H1 (cell line): ENCODE measurements at regions not wholly inside any gene's neighbourhood (a gene's known extent, or its start where the extent isn't known, plus 50 kb on each side); places are given as distances from the start of the nearest gene placed in this dataset.

Source experiments
- BACH1 ChIP-seq: IDR thresholded peaks from 2 replicates; pipeline ENCODE4 v1.6.1; 2012; ENCODE audit warnings: low read length, improper control_type of control experiment
- HDAC2 ChIP-seq, 2 experiments: fragments of 300-600 bp in 1 of 2; sonication (generic) in 1 of 2; IDR thresholded peaks; 2 replicates each; pipeline ENCODE4 v1.6.1; 2011 to 2012; ENCODE audit warnings: low read depth in 2 of 2, low read length in 2 of 2, mild to moderate bottlenecking in 2 of 2, moderate library complexity in 2 of 2, borderline replicate concordance in 1 of 2, inconsistent platforms in 1 of 2
- JUN ChIP-seq: IDR thresholded peaks from 2 replicates; pipeline ENCODE4 v1.6.1; 2011; ENCODE audit warnings: low read depth, mild to moderate bottlenecking, improper control_type of control experiment, low read length
- KDM1A ChIP-seq: fragments of 200-600, 300-600 bp; sonication (generic); IDR thresholded peaks from 2 replicates; pipeline ENCODE4 v1.7.1; 2016; ENCODE audit warnings: mild to moderate bottlenecking, low read length, borderline replicate concordance
- NANOG ChIP-seq: IDR thresholded peaks from 2 replicates; pipeline ENCODE4 v1.6.1; 2011; ENCODE audit warnings: low read length, low read depth, mild to moderate bottlenecking, inconsistent platforms; ENCODE audit not compliant: insufficient read depth, poor library complexity, severe bottlenecking
- SIX5 ChIP-seq: IDR thresholded peaks from 2 replicates; pipeline ENCODE4 v1.6.1; 2011; ENCODE audit warnings: mild to moderate bottlenecking, low read depth, low read length
- SP2 ChIP-seq: IDR thresholded peaks from 2 replicates; pipeline ENCODE4 v1.6.1; 2012; ENCODE audit warnings: mild to moderate bottlenecking, low read length, inconsistent platforms
- SRF ChIP-seq: IDR thresholded peaks from 2 replicates; pipeline ENCODE4 v1.6.1; 2011; ENCODE audit warnings: mild to moderate bottlenecking, low read depth, low read length, moderate library complexity

- TF ChIP-seq NANOG (no peak), SIX5 (no peak), KDM1A (no peak), HDAC2 (IDR thresholded peaks at IDR 0.05; ENCODE audit: borderline replicate concordance in 1 of 2, low read depth in 2 of 2, low read length in 2 of 2) (no peak), SP2 (no peak), JUN (no peak), BACH1 (no peak), SRF (no peak)
These were observed 864.9 kb upstream of the ZWINT start (continued) for GRCh38 chr10:57225920-57226319.
